NCI-H1436 treated with DMSO at 0.1 percent for 48 hours (cell line): ENCODE measurements at regions not wholly inside any gene's neighbourhood (a gene's known extent, or its start where the extent isn't known, plus 50 kb on each side); places are given as distances from the start of the nearest gene placed in this dataset.

Source experiments
- DNase-seq: peaks from one replicate; lab custom pipeline; 2025; lab: John Stamatoyannopoulos, UW

DNA sequence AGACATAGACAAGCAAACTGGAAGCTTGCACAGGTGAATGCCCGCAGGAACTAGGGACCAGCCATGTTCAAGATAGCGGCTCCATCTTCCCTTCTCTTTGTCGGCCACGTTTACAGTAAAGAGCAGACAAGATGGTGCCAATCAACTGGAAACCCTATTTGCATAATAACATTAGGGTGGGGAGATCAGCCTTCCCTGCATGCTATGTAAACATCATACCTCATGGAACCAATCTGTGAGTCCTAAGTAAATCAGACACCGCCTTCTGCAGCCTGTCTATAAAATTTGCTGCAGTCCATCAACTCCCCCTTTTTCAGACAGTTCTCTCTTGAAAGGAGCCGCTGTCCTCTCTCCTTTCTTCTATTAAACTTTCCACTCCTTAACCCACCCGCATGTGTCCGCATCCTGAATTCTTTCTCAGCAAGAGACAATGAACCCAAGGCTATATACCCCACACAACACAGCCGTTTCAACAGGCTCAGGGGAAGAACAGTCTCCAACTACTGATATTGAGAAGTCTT, 384.4 kb downstream of the EIPR1 start:
- DNase-seq, result no peak

- no peak for DNase-seq
Measured at GRCh38 chr2:2992634-2993033, 385.0 kb downstream of the EIPR1 start.

GRCh38 chr2:2985020-2985419, 392.6 kb downstream of the EIPR1 start:
- DNase-seq, result no peak

GRCh38 chr2:2981000-2981399, 396.6 kb downstream of the EIPR1 start:
- DNase-seq, result no peak

GRCh38 chr2:2974982-2975381, 402.6 kb downstream of the EIPR1 start:
- peak; percentile 15 for DNase-seq

- DNase-seq, result no peak
Measured at GRCh38 chr2:2960441-2961133, 417.0 kb downstream of the EIPR1 start.

DNA sequence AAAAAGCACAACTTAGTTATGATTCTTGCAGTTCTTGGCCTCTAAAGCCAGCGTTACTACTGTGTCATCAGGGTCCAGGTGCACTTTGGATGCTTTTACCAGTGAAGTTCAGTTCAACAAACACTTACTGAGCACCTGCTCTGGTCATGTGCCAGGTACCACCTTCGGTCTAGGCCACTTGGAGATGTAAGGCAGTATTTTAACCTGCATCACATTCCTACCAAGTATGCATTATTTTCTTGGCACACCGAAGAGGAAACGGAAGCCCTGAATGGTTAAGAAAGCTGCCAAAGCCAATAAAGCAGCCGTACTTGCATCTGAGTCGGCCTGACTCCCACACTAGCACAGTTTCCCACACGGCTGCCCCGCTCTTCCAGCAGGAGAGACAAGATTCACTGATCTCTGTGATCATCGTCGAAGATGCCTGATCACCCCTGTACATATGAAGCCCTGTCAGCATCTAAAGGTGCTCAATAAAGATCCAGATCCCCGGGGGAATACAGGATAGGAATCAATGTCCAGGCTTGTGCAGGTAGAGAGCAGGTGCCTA, 427.1 kb downstream of the EIPR1 start:
- peak; percentile 8 for DNase-seq

GRCh38 chr2:2947406-2947805, 430.2 kb downstream of the EIPR1 start:
- DNase-seq, result no peak

- no peak for DNase-seq
Measured at GRCh38 chr2:2942906-2943305, 434.7 kb downstream of the EIPR1 start.

DNA sequence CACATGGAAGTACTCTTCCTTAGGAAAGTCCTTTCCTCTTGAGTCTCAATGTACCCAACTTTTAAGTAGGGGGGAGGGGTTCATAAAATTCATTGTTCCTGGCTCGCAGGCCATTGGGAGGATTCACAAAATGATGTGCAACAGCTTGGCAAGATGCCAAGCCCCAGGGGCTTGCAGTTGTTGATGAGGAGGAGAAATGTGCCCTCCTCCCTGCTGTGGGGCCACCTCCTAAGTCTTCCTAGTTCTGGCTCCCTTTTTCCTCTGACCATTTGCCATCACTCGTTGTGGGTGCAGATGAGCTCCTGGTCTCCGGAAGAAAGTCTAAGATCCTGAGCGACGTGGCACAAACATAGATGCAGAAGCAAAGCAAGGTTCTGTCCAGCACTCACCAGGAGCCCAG, 435.4 kb downstream of the EIPR1 start:
- no peak for DNase-seq

DNA sequence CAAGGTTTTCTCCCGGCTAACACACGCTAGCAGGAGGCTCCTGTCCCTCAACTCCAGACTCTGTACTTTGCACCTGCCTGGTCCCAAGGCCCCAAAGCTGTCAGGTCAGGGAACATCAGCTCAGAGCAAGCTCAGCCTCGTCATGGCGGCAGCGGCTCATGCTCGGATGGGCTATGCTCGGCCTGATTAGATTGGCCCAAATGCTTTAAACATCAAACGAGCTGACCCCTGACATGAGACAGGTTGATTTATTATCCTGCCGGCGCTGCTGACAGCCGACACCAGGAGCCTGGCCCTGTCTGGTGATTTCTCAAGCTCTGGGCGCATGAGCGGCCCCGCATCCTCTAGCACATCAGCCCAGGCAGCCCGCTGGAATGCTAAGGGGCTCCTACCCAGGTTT, 436.4 kb downstream of the EIPR1 start:
- DNase-seq, result no peak

DNA sequence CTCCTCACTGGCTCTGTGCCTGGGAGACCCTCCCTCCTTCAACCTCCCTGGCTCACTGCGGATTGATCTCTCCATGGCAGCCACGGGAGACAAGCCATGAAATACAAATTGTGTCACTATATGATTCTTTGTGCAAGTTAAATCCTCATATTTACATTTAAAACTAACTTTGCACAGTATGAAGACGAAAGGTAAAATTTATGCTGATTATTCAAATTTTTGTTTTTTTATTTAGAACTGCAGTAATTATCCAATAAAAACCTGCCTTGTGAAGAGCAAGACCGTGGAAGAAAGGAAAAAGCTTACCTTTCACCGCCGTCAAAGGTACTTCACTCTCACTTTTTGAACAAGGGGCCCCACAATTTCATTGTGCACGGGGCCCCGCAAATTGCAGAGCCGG, 436.9 kb downstream of the EIPR1 start:
- DNase-seq, result no peak

DNA sequence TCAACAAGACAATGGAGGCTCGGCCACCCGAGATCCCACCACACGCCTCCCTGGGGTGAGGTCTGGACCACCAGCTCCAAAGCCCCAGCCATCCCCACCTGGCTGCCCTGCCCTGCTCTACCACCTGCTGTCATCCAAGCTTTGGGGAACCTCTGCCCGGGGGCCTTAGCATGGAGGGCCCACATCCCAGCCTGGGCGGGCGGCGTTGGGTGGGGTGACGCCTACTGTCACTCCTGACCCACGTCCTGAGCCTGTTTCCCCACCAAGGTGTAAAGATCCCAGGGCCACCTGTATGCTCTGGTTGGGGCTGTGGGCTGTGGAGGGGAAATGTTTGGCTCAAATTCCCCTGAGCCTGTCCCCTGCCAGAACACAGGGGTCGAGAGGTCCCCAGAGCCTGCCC, 437.6 kb downstream of the EIPR1 start:
- DNase-seq, result no peak

- no peak for DNase-seq
Measured at GRCh38 chr2:2939078-2939795, 438.4 kb downstream of the EIPR1 start.

- DNase-seq, result no peak
Measured at GRCh38 chr2:2938481-2938880, 439.1 kb downstream of the EIPR1 start.

- DNase-seq, result no peak
Measured at GRCh38 chr2:2935445-2936149, 442.0 kb downstream of the EIPR1 start.

DNA sequence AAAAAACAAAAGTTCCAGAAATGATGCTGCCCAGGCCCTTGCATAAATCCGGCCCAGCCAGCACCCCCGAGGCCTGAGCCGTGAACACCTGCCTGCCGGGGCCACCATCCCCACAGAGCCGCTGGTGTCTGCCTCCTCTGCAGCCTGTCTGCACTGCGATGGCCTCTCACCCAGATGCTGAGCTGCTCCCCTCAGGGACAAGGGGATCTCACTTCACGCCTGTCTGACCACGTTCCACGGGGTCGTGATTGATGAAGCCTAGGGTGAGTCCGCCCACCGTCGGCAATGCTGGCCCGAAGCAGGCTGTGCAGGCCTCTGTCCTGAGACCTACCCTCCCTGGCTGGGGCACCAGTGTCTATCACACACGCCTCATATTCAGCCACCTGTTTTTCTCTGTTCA, 444.2 kb downstream of the EIPR1 start:
- DNase-seq, result no peak

GRCh38 chr2:2932692-2933305, 444.8 kb downstream of the EIPR1 start:
- no peak for DNase-seq

GRCh38 chr2:2932189-2932588, 445.4 kb downstream of the EIPR1 start:
- no peak for DNase-seq

- no peak for DNase-seq
Measured at GRCh38 chr2:2931318-2932075, 446.1 kb downstream of the EIPR1 start.

- no peak for DNase-seq
Measured at GRCh38 chr2:2930841-2931240, 446.8 kb downstream of the EIPR1 start.

DNA sequence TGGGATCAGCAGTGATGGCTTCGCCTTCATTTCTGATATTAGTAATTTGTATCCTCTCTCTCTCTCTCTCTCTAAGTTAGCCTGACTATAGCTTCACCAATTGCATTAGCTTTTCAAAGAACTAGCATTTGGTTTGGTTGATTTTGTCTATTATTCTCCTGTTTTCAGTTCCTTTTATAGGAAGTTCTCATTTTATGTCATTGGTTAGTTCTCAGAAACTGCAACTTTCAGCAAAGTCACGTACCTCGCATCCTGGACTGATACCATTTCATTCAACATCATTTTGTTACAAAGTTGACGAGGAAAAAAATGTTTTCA, 450.8 kb downstream of the EIPR1 start:
- no peak for DNase-seq
